SK-N-DZ (cell line): ENCODE measurements at regions not wholly inside any gene's neighbourhood (a gene's known extent, or its start where the extent isn't known, plus 50 kb on each side); places are given as distances from the start of the nearest gene placed in this dataset.
A peak's percentile ranks its signal among the peaks of the same experiment; 100 is the strongest.

Experiments
- DNase-seq: peaks from one replicate; pipeline ENCODE4 v3.0.0-alpha.2; 2015; ENCODE audit warnings: low spot score

- DNase-seq: no peak
Measured at GRCh38 chr15:70505936-70506912, 257.1 kb downstream of the UACA start.

- DNase-seq: no peak
Measured at GRCh38 chr15:70505411-70505919, 257.9 kb downstream of the UACA start.

GRCh38 chr15:70504988-70505387 lies 258.4 kb downstream of the UACA start:
- DNase-seq: no peak

- peak; percentile 59 for DNase-seq
Measured at GRCh38 chr15:70504299-70504951, 258.9 kb downstream of the UACA start.

GRCh38 chr15:70503798-70504298 lies 259.5 kb downstream of the UACA start:
- no peak for DNase-seq

GRCh38 chr15:70503073-70503745 lies 260.1 kb downstream of the UACA start:
- no peak for DNase-seq

GRCh38 chr15:70502529-70502928 lies 260.8 kb downstream of the UACA start:
- no peak for DNase-seq

- no peak for DNase-seq
Measured at GRCh38 chr15:70501849-70502248, 261.5 kb downstream of the UACA start.

GRCh38 chr15:70501121-70501727 lies 262.1 kb downstream of the UACA start:
- DNase-seq: no peak

GRCh38 chr15:70499791-70500190 lies 263.6 kb downstream of the UACA start:
- DNase-seq: no peak

- DNase-seq: no peak
Measured at GRCh38 chr15:70498096-70498626, 265.2 kb downstream of the UACA start.

GRCh38 chr15:70497661-70498060 lies 265.7 kb downstream of the UACA start:
- no peak for DNase-seq

- DNase-seq: no peak
Measured at GRCh38 chr15:70495991-70496599, 267.3 kb downstream of the UACA start.

GRCh38 chr15:70494852-70495571 lies 268.3 kb downstream of the UACA start:
- no peak for DNase-seq

- no peak for DNase-seq
Measured at GRCh38 chr15:70494517-70494851, 268.9 kb downstream of the UACA start.

- no peak for DNase-seq
Measured at GRCh38 chr15:70493787-70494516, 269.4 kb downstream of the UACA start.

GRCh38 chr15:70493376-70493775 lies 270.0 kb downstream of the UACA start:
- DNase-seq: no peak

- peak; percentile 43 for DNase-seq
Measured at GRCh38 chr15:70492240-70493177, 270.8 kb downstream of the UACA start.
